Activated CD4-positive, alpha-beta T cell treated with anti-CD3 and anti-CD28 coated beads, Interleukin-2, amount 10 ng/mL, durations not matched to agents 24 days and 14 days (primary cell): ENCODE measurements at regions not wholly inside any gene's neighbourhood (a gene's known extent, or its start where the extent isn't known, plus 50 kb on each side); places are given as distances from the start of the nearest gene placed in this dataset.

ENCODE experiments used
- DNase-seq: peaks from one replicate; pipeline ENCODE4 v3.0.0; 2022
- H3K27ac Mint-ChIP-seq: one replicate; pipeline ENCODE4 v1.8.0; 2022; ENCODE audit warnings: mild to moderate bottlenecking, mixed read lengths
- H3K27me3 Mint-ChIP-seq: one replicate; pipeline ENCODE4 v1.8.0; 2022; ENCODE audit warnings: mixed read lengths
- H3K36me3 Mint-ChIP-seq: one replicate; pipeline ENCODE4 v1.8.0; 2022; ENCODE audit warnings: low read depth, mild to moderate bottlenecking, mixed read lengths
- H3K4me1 Mint-ChIP-seq: one replicate; pipeline ENCODE4 v1.8.0; 2021; ENCODE audit warnings: mixed read lengths
- H3K4me3 Mint-ChIP-seq: one replicate; pipeline ENCODE4 v1.8.0; 2022; ENCODE audit warnings: mild to moderate bottlenecking, moderate library complexity, mixed read lengths
- H3K9me3 Mint-ChIP-seq: one replicate; pipeline ENCODE4 v1.8.0; 2021; ENCODE audit warnings: mixed read lengths
- intact Hi-C: fragments of 100-400 bp; cut with micrococcal nuclease; formaldehyde crosslinking; loops from one replicate; pipeline ENCODE4 v1.15.1; 2023

DNA sequence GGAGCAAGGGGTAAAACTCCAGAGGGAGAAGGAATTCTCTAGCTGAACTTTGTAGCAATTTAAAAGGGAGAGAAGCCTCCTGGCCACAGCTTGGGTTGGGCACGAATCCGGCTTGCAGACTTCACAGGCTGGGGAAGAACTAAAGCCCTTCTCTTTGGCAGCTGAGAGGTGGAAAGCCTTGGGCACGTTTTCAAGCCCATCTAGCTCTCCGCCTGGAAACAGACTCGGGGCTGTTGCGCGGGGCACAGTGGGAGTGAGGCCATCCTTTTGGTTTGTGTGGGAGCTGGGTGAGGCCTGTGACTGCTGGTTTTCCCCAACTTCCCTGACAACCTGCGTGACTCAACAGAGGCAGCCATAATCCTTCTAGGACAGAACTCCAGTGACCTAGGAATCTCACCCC, 295.7 kb upstream of the ROBO1 start:
- Mint-ChIP-seq H3K9me3 (peaks cover 4% of the 10 kb centered on the region), H3K27me3 (no peaks in the 10 kb centered on the region), H3K4me3 (no peak overlapping the region), H3K4me1 (no peaks in the 10 kb centered on the region), H3K27ac (no peak overlapping the region), H3K36me3 (no peaks in the 10 kb centered on the region)
- DNase-seq = no peak
- intact Hi-C loops = no loop called here

DNA sequence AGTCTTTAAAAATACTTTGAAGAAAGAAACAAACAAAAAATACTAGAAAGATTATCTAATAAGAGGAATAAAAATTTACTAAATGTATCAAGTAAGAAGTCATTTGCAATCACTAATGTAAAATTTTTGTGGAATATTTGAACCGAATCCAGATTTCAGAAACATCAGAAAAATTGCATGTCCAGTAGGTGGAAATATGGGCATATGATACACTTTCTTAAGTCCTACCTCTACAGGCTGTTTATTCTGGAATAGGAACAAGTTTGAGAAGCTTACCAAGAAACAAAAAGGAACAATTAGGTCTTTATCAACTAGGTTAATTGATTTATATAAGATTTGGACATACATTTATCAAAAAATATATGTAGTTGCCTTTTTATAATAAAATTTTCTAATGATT, 292.9 kb upstream of the ROBO1 start:
- DNase-seq = no peak
- H3K36me3 Mint-ChIP-seq = no peaks in the 10 kb centered on the region
- intact Hi-C loops = no loop called here
- no peaks in the 10 kb centered on the region for H3K27me3 Mint-ChIP-seq
- H3K4me1 Mint-ChIP-seq = no peaks in the 10 kb centered on the region
- peaks cover 4% of the 10 kb centered on the region for H3K9me3 Mint-ChIP-seq
- H3K4me3 Mint-ChIP-seq = no peak overlapping the region
- H3K27ac Mint-ChIP-seq = no peak overlapping the region

DNA sequence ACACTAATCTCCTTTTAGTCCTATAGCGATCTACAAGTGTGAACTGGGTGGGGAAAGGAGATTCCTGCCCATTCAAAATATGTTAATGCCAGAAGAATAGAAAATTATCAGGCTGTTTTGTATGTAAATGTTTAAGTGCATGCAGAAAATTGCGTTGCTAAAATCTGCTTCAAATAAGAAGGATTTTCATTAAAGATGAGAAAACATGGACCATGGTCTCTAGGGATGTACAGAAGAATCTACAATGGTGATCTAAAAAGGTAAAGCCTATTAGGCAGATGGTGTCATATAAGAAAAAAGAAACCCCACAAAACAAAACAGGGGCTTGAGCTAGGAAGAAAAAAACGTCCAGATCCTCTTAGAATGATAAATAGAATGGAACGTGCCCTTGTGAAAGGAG, 287.5 kb upstream of the ROBO1 start:
- Mint-ChIP-seq H3K4me3 (no peak overlapping the region), H3K9me3 (peaks cover 3% of the 10 kb centered on the region), H3K27me3 (no peaks in the 10 kb centered on the region), H3K36me3 (no peaks in the 10 kb centered on the region), H3K4me1 (no peaks in the 10 kb centered on the region), H3K27ac (no peak overlapping the region)
- no peak for DNase-seq
- intact Hi-C loops = no loop called here

DNA sequence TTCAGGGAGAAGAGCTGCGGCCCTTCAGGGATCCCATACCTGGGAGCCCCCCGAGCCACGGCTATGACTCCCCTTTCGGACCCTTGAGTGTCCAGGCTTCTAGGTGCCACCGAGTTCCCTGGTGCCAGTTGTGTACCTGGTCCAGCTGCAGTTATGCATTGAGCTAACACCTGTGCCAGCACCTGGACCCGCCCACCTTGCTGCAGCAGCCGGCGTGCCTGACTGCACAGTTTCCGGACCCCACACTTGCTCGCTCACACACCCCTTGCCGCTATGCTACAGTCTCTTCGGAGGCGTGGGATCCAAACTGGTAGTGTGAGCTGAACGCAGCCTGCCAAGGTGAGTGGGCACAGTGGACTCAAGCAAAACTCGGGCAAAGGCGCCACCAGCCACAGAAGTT, 284.5 kb upstream of the ROBO1 start:
- DNase-seq = no peak
- H3K27me3 Mint-ChIP-seq = no peaks in the 10 kb centered on the region
- no peaks in the 10 kb centered on the region for H3K4me1 Mint-ChIP-seq
- peaks cover 3% of the 10 kb centered on the region for H3K9me3 Mint-ChIP-seq
- no peaks in the 10 kb centered on the region for H3K36me3 Mint-ChIP-seq
- H3K4me3 Mint-ChIP-seq = no peak overlapping the region
- intact Hi-C loops = no loop called here
- H3K27ac Mint-ChIP-seq = no peak overlapping the region

DNA sequence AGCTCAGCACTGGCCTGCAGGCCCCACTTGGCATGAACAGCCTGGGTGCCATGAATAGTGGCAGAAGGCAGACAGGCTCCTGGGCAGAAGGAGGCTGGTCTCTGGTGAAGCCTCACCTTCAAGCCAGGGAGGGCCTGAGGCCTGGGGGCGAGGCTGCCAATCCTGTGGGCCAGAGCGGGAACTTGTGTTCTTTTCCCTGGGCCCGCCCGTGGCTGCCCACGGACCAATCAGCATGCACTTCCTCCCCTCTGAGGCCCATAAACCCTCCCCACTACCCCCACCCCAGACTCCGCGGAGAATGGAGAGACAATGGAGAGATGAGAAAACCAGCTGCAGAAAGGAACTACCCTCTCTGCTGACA, 283.8 kb upstream of the ROBO1 start:
- Mint-ChIP-seq H3K27ac (no peak overlapping the region), H3K9me3 (peaks cover 3% of the 10 kb centered on the region), H3K27me3 (no peaks in the 10 kb centered on the region), H3K36me3 (no peaks in the 10 kb centered on the region), H3K4me1 (no peaks in the 10 kb centered on the region), H3K4me3 (no peak overlapping the region)
- intact Hi-C loops = no loop called here
- no peak for DNase-seq

DNA sequence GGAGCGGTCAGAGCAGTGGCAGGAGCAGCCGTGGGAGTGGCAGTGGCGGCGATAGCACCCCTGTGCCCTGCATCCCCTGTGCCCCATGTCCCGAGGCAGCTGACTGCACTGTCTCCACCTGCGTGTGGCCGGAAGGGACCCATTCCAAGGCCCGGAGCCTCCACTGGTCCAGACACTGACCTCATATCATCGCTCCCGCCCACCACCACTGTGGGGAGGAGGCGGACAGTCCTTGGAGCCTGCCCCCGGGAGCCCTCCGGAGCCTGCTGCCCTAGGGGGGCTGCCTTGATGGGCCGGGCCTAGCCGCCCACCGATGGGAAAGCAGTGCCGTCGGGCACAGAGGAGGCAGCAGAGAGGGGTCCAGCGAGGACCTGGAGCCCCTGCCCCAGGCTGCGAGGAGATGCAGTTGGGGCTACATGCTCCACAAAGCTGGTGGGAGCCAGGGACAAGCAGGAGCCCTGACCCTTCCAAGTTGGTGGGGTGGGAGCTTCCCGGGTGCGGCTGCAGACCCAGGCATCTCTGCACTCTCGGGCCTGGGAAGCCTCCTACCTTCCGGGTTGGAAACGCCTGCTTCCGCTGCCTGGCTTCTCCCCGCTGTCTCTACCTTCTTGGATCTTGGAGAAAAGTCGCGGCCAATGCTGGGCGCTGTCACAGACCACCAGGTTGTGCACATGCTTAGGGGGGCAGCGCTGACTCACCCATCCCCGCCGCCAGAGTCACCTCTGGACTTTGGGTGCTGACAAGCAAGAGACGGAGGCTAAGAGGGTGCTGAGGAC, 283.2 kb upstream of the ROBO1 start:
- Mint-ChIP-seq H3K4me1 (no peaks in the 10 kb centered on the region), H3K27ac (no peak overlapping the region), H3K9me3 (peaks cover 3% of the 10 kb centered on the region), H3K36me3 (no peaks in the 10 kb centered on the region), H3K4me3 (no peak overlapping the region), H3K27me3 (no peaks in the 10 kb centered on the region)
- intact Hi-C loops = no loop called here
- DNase-seq = no peak

DNA sequence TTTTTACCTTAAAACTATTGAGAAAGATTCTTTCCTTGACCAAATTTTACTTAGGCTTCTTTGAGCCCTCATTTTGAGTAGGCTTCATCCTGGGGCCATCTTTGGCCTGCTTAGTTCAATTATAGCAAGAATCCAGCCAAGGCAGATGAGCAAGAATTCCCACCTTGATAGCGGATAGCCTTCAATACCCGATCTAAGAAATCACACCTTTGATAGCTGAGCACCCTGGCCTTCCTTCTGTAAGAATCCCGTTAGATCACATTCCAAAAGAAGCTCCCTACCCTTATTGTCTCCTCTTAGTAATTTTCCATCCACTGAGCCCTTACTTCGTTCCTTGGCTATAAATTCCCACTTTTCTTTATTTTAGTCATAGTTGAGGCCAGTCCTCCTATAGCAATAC, 275.4 kb upstream of the ROBO1 start:
- no peaks in the 10 kb centered on the region for H3K4me1 Mint-ChIP-seq
- no peaks in the 10 kb centered on the region for H3K9me3 Mint-ChIP-seq
- intact Hi-C loops = no loop called here
- DNase-seq = no peak
- no peaks in the 10 kb centered on the region for H3K36me3 Mint-ChIP-seq
- no peak overlapping the region for H3K4me3 Mint-ChIP-seq
- no peak overlapping the region for H3K27ac Mint-ChIP-seq
- H3K27me3 Mint-ChIP-seq = no peaks in the 10 kb centered on the region

DNA sequence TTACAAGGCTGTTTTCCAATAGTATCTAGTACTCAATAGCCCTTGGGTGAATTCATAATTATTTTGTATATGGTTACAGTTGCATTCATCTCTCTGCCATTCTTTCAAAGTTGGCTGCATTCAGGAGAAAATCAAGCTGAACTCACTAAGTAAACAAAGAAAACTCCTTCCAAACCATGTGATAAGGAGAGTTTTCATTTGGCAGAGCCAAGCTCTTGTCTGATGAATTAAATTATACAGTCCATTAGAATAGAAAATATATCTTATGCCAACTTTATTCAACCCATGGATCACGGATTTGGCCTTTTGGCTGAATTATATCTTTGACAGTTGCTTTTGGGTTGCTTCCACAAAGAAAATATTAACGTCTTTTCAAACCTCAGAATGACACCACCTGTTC, 272.3 kb upstream of the ROBO1 start:
- H3K9me3 Mint-ChIP-seq = no peaks in the 10 kb centered on the region
- DNase-seq = no peak
- H3K36me3 Mint-ChIP-seq = no peaks in the 10 kb centered on the region
- no peak overlapping the region for H3K4me3 Mint-ChIP-seq
- intact Hi-C loops = no loop called here
- H3K27ac Mint-ChIP-seq = no peak overlapping the region
- H3K27me3 Mint-ChIP-seq = no peaks in the 10 kb centered on the region
- H3K4me1 Mint-ChIP-seq = no peaks in the 10 kb centered on the region

DNA sequence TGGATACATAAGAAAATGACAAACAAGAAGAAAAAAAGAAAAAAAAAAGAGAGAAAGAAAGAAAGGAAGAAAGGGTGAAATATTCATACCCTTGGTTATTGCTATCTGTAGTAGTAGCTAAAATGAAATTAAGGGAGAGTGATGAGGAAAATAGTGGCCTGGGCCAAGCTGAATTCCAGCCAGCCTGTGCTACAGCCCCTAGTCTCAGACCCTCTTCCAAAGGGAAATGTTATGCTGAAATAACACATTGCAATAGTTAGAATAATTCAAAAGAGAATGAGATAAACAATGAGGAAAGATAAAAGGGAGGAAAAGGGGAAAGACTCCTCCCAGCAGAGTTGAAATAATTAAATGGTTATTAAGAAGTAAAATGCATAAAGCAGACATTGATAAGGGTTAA, 268.4 kb upstream of the ROBO1 start:
- DNase-seq = no peak
- no peaks in the 10 kb centered on the region for H3K9me3 Mint-ChIP-seq
- H3K4me1 Mint-ChIP-seq = no peaks in the 10 kb centered on the region
- H3K36me3 Mint-ChIP-seq = no peaks in the 10 kb centered on the region
- intact Hi-C loops = no loop called here
- H3K27ac Mint-ChIP-seq = no peak overlapping the region
- H3K27me3 Mint-ChIP-seq = no peaks in the 10 kb centered on the region
- H3K4me3 Mint-ChIP-seq = no peak overlapping the region

DNA sequence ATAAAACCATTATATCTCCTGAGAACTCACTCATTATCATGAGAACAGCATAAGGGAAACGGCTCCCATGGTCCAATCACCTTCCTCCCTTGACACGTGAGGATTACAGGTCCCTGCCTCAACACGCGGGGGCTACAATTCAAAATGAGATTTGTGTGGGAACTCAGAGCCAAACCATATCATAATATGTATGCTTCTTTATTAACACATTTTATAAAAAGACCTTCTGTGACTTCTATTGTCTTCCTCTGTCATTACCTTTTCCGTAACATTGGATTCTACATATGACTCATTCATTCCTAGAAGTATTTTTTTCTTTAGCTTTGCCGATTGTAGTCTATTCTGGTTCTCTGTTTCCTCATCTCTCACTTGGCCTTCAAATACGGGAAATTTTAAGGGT, 267.2 kb upstream of the ROBO1 start:
- Mint-ChIP-seq H3K27ac (no peak overlapping the region), H3K36me3 (no peaks in the 10 kb centered on the region), H3K4me1 (no peaks in the 10 kb centered on the region), H3K4me3 (no peak overlapping the region), H3K27me3 (no peaks in the 10 kb centered on the region), H3K9me3 (no peaks in the 10 kb centered on the region)
- intact Hi-C loops = no loop called here
- DNase-seq = no peak

DNA sequence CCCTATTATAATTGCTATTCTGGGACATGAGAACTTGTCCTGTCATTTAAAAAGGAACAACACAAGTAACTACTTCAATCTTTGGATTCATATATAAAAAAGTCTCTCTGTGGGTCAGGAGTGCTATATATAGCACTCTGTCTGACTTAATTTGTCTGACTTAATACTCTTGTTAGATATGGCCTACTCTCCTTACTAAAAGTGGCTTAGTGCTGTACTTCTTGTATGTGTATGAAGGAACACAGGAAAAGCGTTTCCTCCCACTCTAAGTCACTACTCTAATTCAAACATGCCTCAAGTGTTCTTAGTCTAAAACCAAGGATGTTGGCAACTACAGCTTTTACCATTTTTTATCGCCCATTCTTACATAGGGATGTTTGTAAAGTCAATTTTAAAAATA, 255.2 kb upstream of the ROBO1 start:
- Mint-ChIP-seq H3K4me3 (no peak overlapping the region), H3K27me3 (no peaks in the 10 kb centered on the region), H3K36me3 (no peaks in the 10 kb centered on the region), H3K9me3 (peaks cover 6% of the 10 kb centered on the region), H3K27ac (no peak overlapping the region), H3K4me1 (no peaks in the 10 kb centered on the region)
- intact Hi-C loops = no loop called here
- DNase-seq = no peak

DNA sequence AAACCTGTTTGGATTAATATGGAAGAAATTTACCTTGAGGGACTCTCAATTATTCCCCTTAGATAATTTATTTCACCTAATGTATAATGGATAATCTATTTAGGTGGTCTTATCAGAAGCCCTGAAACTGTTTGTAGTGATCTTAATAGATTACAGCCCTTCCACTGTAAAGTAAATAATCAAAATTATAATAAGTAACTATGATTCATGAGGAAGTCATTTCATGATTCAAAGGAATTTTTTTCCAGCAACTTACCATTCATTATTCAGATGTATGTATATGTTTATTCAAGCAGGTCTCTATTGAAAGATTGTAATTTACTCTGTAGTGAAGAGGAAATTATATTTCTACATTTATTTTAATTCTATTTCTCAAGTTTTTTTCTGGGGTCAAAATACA, 250.6 kb upstream of the ROBO1 start:
- H3K4me1 Mint-ChIP-seq = no peaks in the 10 kb centered on the region

DNA sequence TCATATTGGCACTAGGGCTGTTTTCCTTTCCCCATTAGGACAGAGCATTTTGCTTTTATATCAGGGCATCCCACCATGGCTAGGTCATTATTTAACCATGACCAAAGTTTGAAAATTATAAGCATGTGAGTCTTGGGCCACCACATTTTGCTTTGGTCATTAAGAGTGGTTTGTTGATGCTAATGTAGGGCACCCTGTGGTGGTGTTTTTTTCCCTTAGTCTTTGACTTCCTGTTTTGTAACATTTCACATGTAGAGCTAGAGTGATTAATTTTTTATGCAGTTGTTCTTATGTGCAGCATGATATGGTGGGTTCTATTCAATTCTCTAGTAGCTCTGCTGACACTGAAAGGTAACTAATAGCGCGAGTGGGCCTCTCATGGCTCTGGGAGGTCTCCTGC, 249.6 kb upstream of the ROBO1 start:
- no peaks in the 10 kb centered on the region for H3K9me3 Mint-ChIP-seq
- no peaks in the 10 kb centered on the region for H3K4me1 Mint-ChIP-seq
- H3K4me3 Mint-ChIP-seq = no peak overlapping the region
- intact Hi-C loops = no loop called here
- DNase-seq = no peak
- H3K27ac Mint-ChIP-seq = no peak overlapping the region
- H3K36me3 Mint-ChIP-seq = no peaks in the 10 kb centered on the region
- H3K27me3 Mint-ChIP-seq = no peaks in the 10 kb centered on the region

More for the DNA sequence above, 250.6 kb upstream of the ROBO1 start:
- DNase-seq = no peak
- no peak overlapping the region for H3K27ac Mint-ChIP-seq
- H3K36me3 Mint-ChIP-seq = no peaks in the 10 kb centered on the region
- no peak overlapping the region for H3K4me3 Mint-ChIP-seq
- H3K9me3 Mint-ChIP-seq = no peaks in the 10 kb centered on the region
- intact Hi-C loops = no loop called here
- no peaks in the 10 kb centered on the region for H3K27me3 Mint-ChIP-seq

DNA sequence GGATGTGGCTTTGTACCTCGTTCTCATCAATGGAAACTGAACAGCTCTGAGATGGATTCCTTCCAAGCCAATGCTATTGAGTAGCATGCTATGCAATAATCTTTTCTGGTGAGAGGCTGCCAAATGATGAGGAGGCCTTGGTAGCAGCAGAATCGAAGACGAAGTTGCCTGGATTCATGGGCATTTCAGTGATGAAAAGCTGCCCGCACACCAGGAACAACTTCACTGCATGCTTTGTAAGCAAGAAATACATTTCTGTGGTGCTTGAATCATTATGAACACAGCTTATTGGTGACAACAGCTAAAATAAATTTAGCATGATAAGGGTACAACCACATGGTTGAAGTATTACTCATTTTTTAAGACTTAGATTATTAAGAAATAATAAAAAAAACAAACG, 246.8 kb upstream of the ROBO1 start:
- Mint-ChIP-seq H3K27ac (no peak overlapping the region), H3K36me3 (no peaks in the 10 kb centered on the region), H3K4me3 (no peak overlapping the region), H3K9me3 (no peaks in the 10 kb centered on the region), H3K4me1 (no peaks in the 10 kb centered on the region), H3K27me3 (no peaks in the 10 kb centered on the region)
- DNase-seq = no peak
- intact Hi-C loops = no loop called here

DNA sequence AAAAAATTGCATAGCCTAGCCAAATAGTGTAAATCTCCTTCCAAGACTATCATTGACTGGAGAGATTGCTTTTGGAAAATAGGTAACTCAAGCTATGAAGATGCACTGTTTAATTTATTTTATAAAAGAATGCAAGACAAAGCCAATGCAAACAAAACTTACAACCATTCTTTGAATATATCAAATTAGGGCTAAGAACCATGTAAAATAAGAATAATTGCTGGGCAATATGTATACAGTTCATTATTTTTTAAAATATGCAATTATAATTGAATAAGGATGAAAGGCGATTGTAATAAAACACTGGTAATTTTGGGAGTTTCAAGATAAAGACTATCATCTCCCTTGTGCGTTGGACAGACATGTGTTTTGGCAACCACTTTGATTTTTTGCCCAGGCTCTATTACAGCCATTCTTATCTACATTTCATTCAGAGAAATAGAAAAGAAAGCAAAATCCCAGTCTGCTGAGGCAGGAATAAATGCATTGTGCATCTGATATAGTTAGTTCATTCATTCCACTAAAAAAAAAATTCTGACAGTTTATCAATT, 242.3 kb upstream of the ROBO1 start:
- Mint-ChIP-seq H3K27ac (no peak overlapping the region), H3K36me3 (no peaks in the 10 kb centered on the region), H3K4me1 (no peaks in the 10 kb centered on the region), H3K9me3 (no peaks in the 10 kb centered on the region), H3K4me3 (no peak overlapping the region), H3K27me3 (no peaks in the 10 kb centered on the region)
- no peak for DNase-seq
- intact Hi-C loops = no loop called here
